Colonic mucosa (tissue), 4 donors: ENCODE measurements at regions not wholly inside any gene's neighbourhood (a gene's known extent, or its start where the extent isn't known, plus 50 kb on each side); places are given as distances from the start of the nearest gene placed in this dataset.

Experiments used
- DNase-seq: peaks from one replicate; pipeline ENCODE4 v3.0.0-alpha.2; 2020
- H3K27ac ChIP-seq: fragments of 200-600 bp; one replicate; pipeline ENCODE4 v1.8.0; 2021
- H3K27me3 ChIP-seq: fragments of 200-600 bp; one replicate; pipeline ENCODE4 v1.8.0; 2021
- H3K36me3 ChIP-seq: fragments of 200-600 bp; one replicate; pipeline ENCODE4 v1.8.0; 2021
- H3K4me1 ChIP-seq: fragments of 200-600 bp; one replicate; pipeline ENCODE4 v1.8.0; 2021; ENCODE audit warnings: mild to moderate bottlenecking
- H3K4me3 ChIP-seq: fragments of 200-600 bp; one replicate; pipeline ENCODE4 v1.8.0; 2021
- H3K9ac ChIP-seq, 2 donors: one replicate each; pipeline ENCODE4 v1.7.0; 2013; ENCODE audit warnings: control low read depth in 2 of 2, low read depth in 2 of 2, low read length in 2 of 2
- H3K9me3 ChIP-seq: fragments of 200-600 bp; one replicate; pipeline ENCODE4 v1.8.0; 2021
- CTCF ChIP-seq: fragments of 200-600 bp; IDR thresholded peaks from one replicate; pipeline ENCODE4 v1.8.0; 2022; ENCODE audit warnings: antibody characterized with exemption, mild to moderate bottlenecking
- intact Hi-C: fragments of 100-400 bp; cut with DNase I; formaldehyde crosslinking; loops from one replicate; pipeline ENCODE4 v1.14.1; 2022
- donor health status: healthy.
- donor health status: DM: no; HTN: no; CAD: no.
- donor health status: DM: no; HTN: no; CAD: no.

- intact Hi-C loops, result no loop called here
These were observed 1449.8 kb upstream of the MIR17HG start for GRCh38 chr13:89897681-89898080.

GRCh38 chr13:89899302-89900103, 1448.0 kb upstream of the MIR17HG start:
- Histone ChIP-seq H3K27me3 (no peaks in the 10 kb centered on the region), H3K4me3 (no peak overlapping the region), H3K36me3 (no peaks in the 10 kb centered on the region), H3K9me3 (no peaks in the 10 kb centered on the region), H3K27ac (no peak overlapping the region), H3K4me1 (no peaks in the 10 kb centered on the region), H3K9ac (no peak overlapping the region)
- intact Hi-C loops, result no loop called here
- no peak for DNase-seq
- TF ChIP-seq CTCF, result no peak

More at GRCh38 chr13:89897681-89898080, 1449.8 kb upstream of the MIR17HG start:
- TF ChIP-seq CTCF, result no peak
- Histone ChIP-seq H3K4me1 (no peaks in the 10 kb centered on the region), H3K9me3 (no peaks in the 10 kb centered on the region), H3K4me3 (no peak overlapping the region), H3K36me3 (no peaks in the 10 kb centered on the region), H3K27ac (no peak overlapping the region), H3K9ac (no peak overlapping the region), H3K27me3 (no peaks in the 10 kb centered on the region)
- no peak for DNase-seq

- no peak for TF ChIP-seq CTCF
- H3K36me3 ChIP-seq, result no peaks in the 10 kb centered on the region
- H3K9me3 ChIP-seq, result no peaks in the 10 kb centered on the region
- no peaks in the 10 kb centered on the region for H3K4me1 ChIP-seq
- H3K4me3 ChIP-seq, result no peak overlapping the region
- no peak for DNase-seq
- H3K9ac ChIP-seq, result no peak overlapping the region
- intact Hi-C loops, result no loop called here
- no peaks in the 10 kb centered on the region for H3K27me3 ChIP-seq
- H3K27ac ChIP-seq, result no peak overlapping the region
These were observed 1447.3 kb upstream of the MIR17HG start for GRCh38 chr13:89900104-89900765.

GRCh38 chr13:89902223-89902622, 1445.3 kb upstream of the MIR17HG start:
- H3K36me3 ChIP-seq, result no peaks in the 10 kb centered on the region
- no peak for DNase-seq
- intact Hi-C loops, result no loop called here
- TF ChIP-seq CTCF, result no peak
- H3K4me1 ChIP-seq, result no peaks in the 10 kb centered on the region
- no peaks in the 10 kb centered on the region for H3K9me3 ChIP-seq
- no peaks in the 10 kb centered on the region for H3K27me3 ChIP-seq
- no peak overlapping the region for H3K4me3 ChIP-seq
- H3K27ac ChIP-seq, result no peak overlapping the region
- H3K9ac ChIP-seq, result no peak overlapping the region

GRCh38 chr13:89903115-89903514, 1444.4 kb upstream of the MIR17HG start:
- no peak for TF ChIP-seq CTCF
- Histone ChIP-seq H3K4me3 (no peak overlapping the region), H3K36me3 (no peaks in the 10 kb centered on the region), H3K9ac (no peak overlapping the region), H3K4me1 (no peaks in the 10 kb centered on the region), H3K9me3 (no peaks in the 10 kb centered on the region), H3K27ac (no peak overlapping the region), H3K27me3 (no peaks in the 10 kb centered on the region)
- DNase-seq, result no peak
- intact Hi-C loops, result no loop called here
